HL-60 (cell line): ENCODE measurements at regions not wholly inside any gene's neighbourhood (a gene's known extent, or its start where the extent isn't known, plus 50 kb on each side); places are given as distances from the start of the nearest gene placed in this dataset.

Source experiments
- DNase-seq, 2 experiments: peaks; one replicate each; pipeline ENCODE4 v3.0.0-alpha.2; 2010 to 2020; ENCODE audit warnings: low read depth in 1 of 2, low spot score in 1 of 2
- H3K27ac ChIP-seq: fragments of 250-450 bp; sonication (Bioruptor Pico); replicated peaks from 2 replicates; pipeline ENCODE4 v1.5.1; 2020; ENCODE audit warnings: mild to moderate bottlenecking, moderate library complexity
- H3K27me3 ChIP-seq: fragments of 250-450 bp; sonication (Bioruptor Pico); 2 replicates; pipeline ENCODE4 v1.5.1; 2021; ENCODE audit warnings: mild to moderate bottlenecking, moderate library complexity; ENCODE audit not compliant: insufficient read depth, poor library complexity, severe bottlenecking
- H3K4me3 ChIP-seq: replicated peaks from 2 replicates; pipeline ENCODE4 v1.5.1; 2011; ENCODE audit warnings: mild to moderate bottlenecking, control low read depth, low read length; ENCODE audit not compliant: insufficient read depth
- CTCF ChIP-seq: IDR thresholded peaks from one replicate; pipeline ENCODE4 v1.5.1; 2011; ENCODE audit warnings: low read length, control low read depth, inconsistent platforms; ENCODE audit not compliant: insufficient read depth
- GABPA ChIP-seq: IDR thresholded peaks from 2 replicates; pipeline ENCODE4 v1.6.1; 2012; ENCODE audit warnings: low read depth
- POLR2AphosphoS5 ChIP-seq: IDR thresholded peaks from 2 replicates; pipeline ENCODE4 v1.6.1; 2012; ENCODE audit warnings: low read depth
- REST ChIP-seq: IDR thresholded peaks from 2 replicates; pipeline ENCODE4 v1.6.1; 2012; ENCODE audit warnings: low read depth; ENCODE audit not compliant: insufficient replicate concordance
- SPI1 ChIP-seq: IDR thresholded peaks from 2 replicates; pipeline ENCODE4 v1.6.1; 2012; ENCODE audit warnings: low read depth, mild to moderate bottlenecking, borderline replicate concordance

- Histone ChIP-seq H3K4me3 (no peak overlapping the region), H3K27ac (no peak overlapping the region), H3K27me3 (no peaks in the 10 kb centered on the region)
- no peak for TF ChIP-seq POLR2AphosphoS5
- TF ChIP-seq GABPA: no peak
- no peak for TF ChIP-seq REST
- TF ChIP-seq CTCF: no peak
- TF ChIP-seq SPI1: no peak
- no peak for DNase-seq
Measured at GRCh38 chr18:73365018-73365417, 497.2 kb upstream of the NETO1 start.

GRCh38 chr18:73355121-73355520, 487.3 kb upstream of the NETO1 start:
- Histone ChIP-seq H3K27me3 (no peaks in the 10 kb centered on the region), H3K27ac (no peak overlapping the region), H3K4me3 (no peak overlapping the region)
- TF ChIP-seq POLR2AphosphoS5: no peak
- TF ChIP-seq SPI1: no peak
- no peak for TF ChIP-seq GABPA
- no peak for TF ChIP-seq REST
- no peak for TF ChIP-seq CTCF
- no peak for DNase-seq

- H3K4me3 ChIP-seq: no peak overlapping the region
- DNase-seq: no peak
- H3K27me3 ChIP-seq: no peaks in the 10 kb centered on the region
- TF ChIP-seq CTCF (no peak), REST (no peak), GABPA (no peak), POLR2AphosphoS5 (no peak), SPI1 (no peak)
- H3K27ac ChIP-seq: no peak overlapping the region
Measured at GRCh38 chr18:73352546-73352945, 484.8 kb upstream of the NETO1 start.
